ENCODE measurements at regions not wholly inside any gene's neighbourhood (a gene's known extent, or its start where the extent isn't known, plus 50 kb on each side); places are given as distances from the start of the nearest gene placed in this dataset.

DNA sequence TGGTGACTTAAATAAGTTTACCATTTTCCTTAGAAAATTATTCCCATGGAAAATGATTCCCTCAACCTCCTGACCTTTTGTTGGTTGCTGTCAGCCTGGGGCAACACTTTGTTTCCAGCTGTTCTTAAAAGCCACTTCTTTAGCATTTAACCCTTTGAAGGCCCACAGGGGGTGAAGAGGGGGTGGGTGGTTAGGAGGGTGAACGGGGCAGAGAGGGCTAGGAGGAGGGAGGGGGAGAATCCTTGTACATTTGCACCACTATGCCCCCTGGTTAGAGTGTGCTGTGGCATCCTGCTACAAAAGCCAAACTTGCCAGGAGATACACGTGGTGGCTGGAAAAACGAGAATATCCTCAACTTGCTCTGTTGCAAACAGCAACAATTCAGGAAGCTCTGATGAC, 273.2 kb upstream of the RGMA start:
- no peak overlapping the region for H3K4me3 ChIP-seq (ENCODE audit: low read depth, low read length)
- DNase-seq (ENCODE audit: low read depth), result no peak
- TF ChIP-seq CTCF (IDR thresholded peaks at IDR 0.05; ENCODE audit: insufficient read depth, low read length), result no peak

- no peak for TF ChIP-seq CTCF (IDR thresholded peaks at IDR 0.05; ENCODE audit: insufficient read depth, low read length)
- no peak for DNase-seq (ENCODE audit: low read depth)
- H3K4me3 ChIP-seq (ENCODE audit: low read depth, low read length), result no peak overlapping the region
These were observed 272.7 kb upstream of the RGMA start for GRCh38 chr15:93361703-93362102.

DNA sequence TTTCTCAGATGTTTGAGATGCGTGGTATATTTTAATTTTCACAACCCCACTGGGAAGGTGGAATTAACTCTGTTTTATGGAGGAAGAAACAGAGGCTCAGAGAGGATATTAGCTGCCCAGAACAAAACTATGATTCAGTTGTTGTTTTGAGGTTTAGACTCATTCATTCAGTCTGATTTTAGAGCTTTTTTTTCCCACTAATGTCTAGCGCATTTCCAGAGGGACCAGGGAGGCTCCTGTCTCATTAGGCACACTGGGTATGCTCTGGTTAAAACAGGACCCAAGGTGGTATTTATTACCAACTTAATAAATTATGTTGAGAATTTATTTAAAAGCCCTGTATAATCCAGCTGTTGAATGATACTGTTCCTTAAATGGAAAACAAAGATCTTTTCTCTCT, 272.0 kb upstream of the RGMA start:
- no peak for DNase-seq (ENCODE audit: low read depth)

DNA sequence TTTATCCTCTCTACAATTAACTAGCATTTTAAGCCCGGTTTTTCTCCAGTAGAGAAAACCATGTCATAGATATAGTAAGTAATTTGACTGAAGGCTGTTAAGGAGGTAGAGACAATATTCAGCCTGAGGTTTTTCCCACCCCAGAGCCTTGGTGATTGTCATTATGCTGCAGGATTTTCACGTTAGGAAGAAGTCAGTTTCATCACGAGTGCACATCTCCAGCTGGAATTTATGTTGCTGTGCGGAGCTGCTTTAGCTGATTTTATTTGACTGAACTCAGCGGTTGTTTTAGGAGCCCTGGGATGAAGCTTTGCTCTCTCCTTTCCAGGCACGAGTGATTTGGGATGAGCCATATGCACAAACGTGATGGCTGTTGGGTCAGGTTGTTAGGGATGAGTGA, 271.3 kb upstream of the RGMA start:
- TF ChIP-seq CTCF (IDR thresholded peaks at IDR 0.05; ENCODE audit: insufficient read depth, low read length), result no peak
- no peak overlapping the region for H3K4me3 ChIP-seq (ENCODE audit: low read depth, low read length)
- no peak for DNase-seq (ENCODE audit: low read depth)

More for the DNA sequence above, 272.0 kb upstream of the RGMA start:
- H3K4me3 ChIP-seq (ENCODE audit: low read depth, low read length), result no peak overlapping the region
- no peak for TF ChIP-seq CTCF (IDR thresholded peaks at IDR 0.05; ENCODE audit: insufficient read depth, low read length)

DNA sequence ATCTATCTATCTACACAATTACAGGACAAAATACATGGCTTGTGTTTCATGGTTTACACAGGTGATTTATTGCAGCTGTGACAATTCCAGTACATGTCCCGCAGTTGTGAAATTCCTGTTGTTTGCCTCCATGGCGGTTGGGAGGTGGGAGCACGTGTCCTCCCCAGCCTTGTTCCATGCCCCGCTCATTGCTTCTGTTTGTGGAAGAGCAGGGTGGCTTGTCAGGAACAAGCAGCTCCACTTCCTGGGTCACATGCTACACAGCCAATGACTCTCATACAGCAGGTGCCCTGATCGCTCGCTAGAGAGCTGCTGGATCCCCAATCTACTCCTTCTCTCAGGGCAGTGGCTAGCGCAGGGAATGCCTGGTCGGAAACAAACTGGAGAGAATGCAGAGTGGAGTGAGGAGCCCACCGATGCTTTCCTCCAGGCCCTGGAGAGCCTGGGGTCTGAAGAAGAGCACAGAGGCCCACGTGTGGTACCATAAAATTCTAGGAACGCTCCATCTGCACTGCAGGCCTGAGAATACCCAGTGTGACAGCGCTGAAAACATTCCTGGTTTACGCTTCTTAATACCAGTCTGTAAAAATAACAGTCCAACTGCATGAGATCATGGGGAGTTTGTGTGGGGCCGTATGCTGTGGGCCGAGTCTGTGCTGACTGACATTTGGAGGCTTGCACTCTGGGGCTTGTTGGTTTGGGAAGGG, 270.6 kb upstream of the RGMA start:
- no peak for DNase-seq (ENCODE audit: low read depth)
- no peak overlapping the region for H3K4me3 ChIP-seq (ENCODE audit: low read depth, low read length)
- TF ChIP-seq CTCF (IDR thresholded peaks at IDR 0.05; ENCODE audit: insufficient read depth, low read length), result no peak

DNA sequence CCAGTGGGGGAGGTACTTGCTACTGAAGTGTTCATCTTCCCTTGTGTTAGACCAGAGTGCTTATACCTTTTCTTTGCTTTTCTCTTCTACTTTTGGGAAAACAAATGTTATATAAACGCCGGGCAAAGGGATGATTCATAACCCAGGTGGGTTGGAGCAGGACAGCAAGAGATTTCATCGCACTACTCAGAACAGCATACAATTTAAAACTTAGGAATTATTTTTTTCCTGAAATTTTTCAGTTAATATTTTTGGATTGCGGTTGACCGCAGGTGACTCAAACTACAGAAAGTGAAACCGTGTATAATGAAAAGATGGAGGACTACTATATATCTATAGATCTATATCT, 270.0 kb upstream of the RGMA start:
- TF ChIP-seq CTCF (IDR thresholded peaks at IDR 0.05; ENCODE audit: insufficient read depth, low read length), result no peak
- DNase-seq (ENCODE audit: low read depth), result no peak
- H3K4me3 ChIP-seq (ENCODE audit: low read depth, low read length), result no peak overlapping the region
